ENCODE measurements at regions not wholly inside any gene's neighbourhood (a gene's known extent, or its start where the extent isn't known, plus 50 kb on each side); places are given as distances from the start of the nearest gene placed in this dataset.

- TF ChIP-seq, protein P1, sequence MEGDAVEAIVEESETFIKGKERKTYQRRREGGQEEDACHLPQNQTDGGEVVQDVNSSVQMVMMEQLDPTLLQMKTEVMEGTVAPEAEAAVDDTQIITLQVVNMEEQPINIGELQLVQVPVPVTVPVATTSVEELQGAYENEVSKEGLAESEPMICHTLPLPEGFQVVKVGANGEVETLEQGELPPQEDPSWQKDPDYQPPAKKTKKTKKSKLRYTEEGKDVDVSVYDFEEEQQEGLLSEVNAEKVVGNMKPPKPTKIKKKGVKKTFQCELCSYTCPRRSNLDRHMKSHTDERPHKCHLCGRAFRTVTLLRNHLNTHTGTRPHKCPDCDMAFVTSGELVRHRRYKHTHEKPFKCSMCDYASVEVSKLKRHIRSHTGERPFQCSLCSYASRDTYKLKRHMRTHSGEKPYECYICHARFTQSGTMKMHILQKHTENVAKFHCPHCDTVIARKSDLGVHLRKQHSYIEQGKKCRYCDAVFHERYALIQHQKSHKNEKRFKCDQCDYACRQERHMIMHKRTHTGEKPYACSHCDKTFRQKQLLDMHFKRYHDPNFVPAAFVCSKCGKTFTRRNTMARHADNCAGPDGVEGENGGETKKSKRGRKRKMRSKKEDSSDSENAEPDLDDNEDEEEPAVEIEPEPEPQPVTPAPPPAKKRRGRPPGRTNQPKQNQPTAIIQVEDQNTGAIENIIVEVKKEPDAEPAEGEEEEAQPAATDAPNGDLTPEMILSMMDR (conservative IDR thresholded peaks at IDR 0.05; ENCODE audit: low read depth, low read length), result no peak
- TF ChIP-seq EZH2 (IDR thresholded peaks at IDR 0.05; ENCODE audit: borderline replicate concordance, low read depth, low read length, poor library complexity, severe bottlenecking), result no peak
These were observed 203.9 kb downstream of the C1D start for GRCh38 chr2:67858886-67859285.
